Uterus (tissue), 3 donors: ENCODE measurements at regions not wholly inside any gene's neighbourhood (a gene's known extent, or its start where the extent isn't known, plus 50 kb on each side); places are given as distances from the start of the nearest gene placed in this dataset.

Experiments used
- DNase-seq, 2 donors: peaks; one replicate each; pipeline ENCODE4 v3.0.0-alpha.2; 2019 to 2020
- H3K27ac ChIP-seq, 2 donors: fragments of 200-600 bp; sonication (generic); 1 replicate in 1 of 2; 2 replicates in 1 of 2; pipeline ENCODE4 v1.5.1; 2016 to 2018
- H3K27me3 ChIP-seq, 2 donors: fragments of 200-600 bp; sonication (generic); one replicate each; pipeline ENCODE4 v1.5.1; 2018 to 2019; ENCODE audit warnings: control low read depth in 1 of 2
- H3K36me3 ChIP-seq, 2 donors: fragments of 200-600 bp; sonication (generic); one replicate each; pipeline ENCODE4 v1.5.1; 2019; ENCODE audit warnings: control low read depth in 1 of 2
- H3K4me1 ChIP-seq, 2 donors: fragments of 200-600 bp; sonication (generic); one replicate each; pipeline ENCODE4 v1.5.1; 2018 to 2019; ENCODE audit warnings: control low read depth in 1 of 2
- H3K4me3 ChIP-seq, 2 donors: fragments of 200-600 bp; sonication (generic); 1 replicate in 1 of 2; 2 replicates in 1 of 2; pipeline ENCODE4 v1.5.1; 2018 to 2019; ENCODE audit warnings: mild to moderate bottlenecking in 1 of 2
- H3K9me3 ChIP-seq, 2 donors: fragments of 200-600 bp; sonication (generic); one replicate each; pipeline ENCODE4 v1.5.1; 2019; ENCODE audit warnings: control low read depth in 1 of 2
- POLR2A ChIP-seq, 2 donors: fragments of 450-650 bp; IDR thresholded peaks; one replicate each; pipeline ENCODE4 v1.6.1; 2016; ENCODE audit warnings: antibody characterized with exemption in 2 of 2, mild to moderate bottlenecking in 1 of 2, moderate library complexity in 1 of 2
- intact Hi-C: fragments of 100-400 bp; cut with DNase I; formaldehyde crosslinking; loops from one replicate; pipeline ENCODE4 v1.15.1; 2023; ENCODE audit warnings: low total_unique reads
- TF ChIP-seq, protein P1 (sequence below), 4 experiments: fragments of 200-600 bp in 2 of 4; fragments of 450-650 bp in 2 of 4; sonication (generic) in 2 of 4; IDR thresholded peaks; one replicate each; pipeline ENCODE4 v1.5.1; 2016 to 2019; ENCODE audit warnings: antibody characterized with exemption in 4 of 4, mild to moderate bottlenecking in 2 of 4, moderate library complexity in 1 of 4
- donor health status: DM: yes; HTN: yes; CAD: no.

DNA sequence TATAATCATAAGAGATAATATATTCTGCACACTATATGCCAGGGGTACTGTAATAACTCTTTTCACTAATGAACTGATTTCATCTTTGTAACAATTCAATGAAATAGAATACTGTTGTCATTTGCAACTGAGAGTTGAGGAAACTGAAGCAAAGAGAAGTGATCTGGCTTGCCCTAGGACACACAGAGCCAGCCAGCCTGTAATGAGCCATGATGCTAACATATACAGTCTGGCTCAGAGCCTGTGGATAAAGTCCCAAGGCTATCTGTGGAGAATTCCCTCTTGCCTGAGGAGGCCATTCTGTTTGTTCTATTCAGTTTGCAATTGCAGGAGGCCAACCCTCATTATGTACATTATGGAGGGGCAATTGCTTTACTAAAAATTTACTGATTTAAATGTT, 241.3 kb downstream of the CXCL12 start:
- Histone ChIP-seq H3K27ac (no peak overlapping the region), H3K4me3 (no peak overlapping the region), H3K36me3 (no peaks in the 10 kb centered on the region), H3K9me3 (no peaks in the 10 kb centered on the region), H3K4me1 (no peaks in the 10 kb centered on the region), H3K27me3 (no peaks in the 10 kb centered on the region)
- TF ChIP-seq, protein P1, sequence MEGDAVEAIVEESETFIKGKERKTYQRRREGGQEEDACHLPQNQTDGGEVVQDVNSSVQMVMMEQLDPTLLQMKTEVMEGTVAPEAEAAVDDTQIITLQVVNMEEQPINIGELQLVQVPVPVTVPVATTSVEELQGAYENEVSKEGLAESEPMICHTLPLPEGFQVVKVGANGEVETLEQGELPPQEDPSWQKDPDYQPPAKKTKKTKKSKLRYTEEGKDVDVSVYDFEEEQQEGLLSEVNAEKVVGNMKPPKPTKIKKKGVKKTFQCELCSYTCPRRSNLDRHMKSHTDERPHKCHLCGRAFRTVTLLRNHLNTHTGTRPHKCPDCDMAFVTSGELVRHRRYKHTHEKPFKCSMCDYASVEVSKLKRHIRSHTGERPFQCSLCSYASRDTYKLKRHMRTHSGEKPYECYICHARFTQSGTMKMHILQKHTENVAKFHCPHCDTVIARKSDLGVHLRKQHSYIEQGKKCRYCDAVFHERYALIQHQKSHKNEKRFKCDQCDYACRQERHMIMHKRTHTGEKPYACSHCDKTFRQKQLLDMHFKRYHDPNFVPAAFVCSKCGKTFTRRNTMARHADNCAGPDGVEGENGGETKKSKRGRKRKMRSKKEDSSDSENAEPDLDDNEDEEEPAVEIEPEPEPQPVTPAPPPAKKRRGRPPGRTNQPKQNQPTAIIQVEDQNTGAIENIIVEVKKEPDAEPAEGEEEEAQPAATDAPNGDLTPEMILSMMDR (IDR thresholded peaks at IDR 0.05) = no peak
- no peak for TF ChIP-seq POLR2A (IDR thresholded peaks at IDR 0.05)
- DNase-seq = no peak
- intact Hi-C loops = no loop called here

DNA sequence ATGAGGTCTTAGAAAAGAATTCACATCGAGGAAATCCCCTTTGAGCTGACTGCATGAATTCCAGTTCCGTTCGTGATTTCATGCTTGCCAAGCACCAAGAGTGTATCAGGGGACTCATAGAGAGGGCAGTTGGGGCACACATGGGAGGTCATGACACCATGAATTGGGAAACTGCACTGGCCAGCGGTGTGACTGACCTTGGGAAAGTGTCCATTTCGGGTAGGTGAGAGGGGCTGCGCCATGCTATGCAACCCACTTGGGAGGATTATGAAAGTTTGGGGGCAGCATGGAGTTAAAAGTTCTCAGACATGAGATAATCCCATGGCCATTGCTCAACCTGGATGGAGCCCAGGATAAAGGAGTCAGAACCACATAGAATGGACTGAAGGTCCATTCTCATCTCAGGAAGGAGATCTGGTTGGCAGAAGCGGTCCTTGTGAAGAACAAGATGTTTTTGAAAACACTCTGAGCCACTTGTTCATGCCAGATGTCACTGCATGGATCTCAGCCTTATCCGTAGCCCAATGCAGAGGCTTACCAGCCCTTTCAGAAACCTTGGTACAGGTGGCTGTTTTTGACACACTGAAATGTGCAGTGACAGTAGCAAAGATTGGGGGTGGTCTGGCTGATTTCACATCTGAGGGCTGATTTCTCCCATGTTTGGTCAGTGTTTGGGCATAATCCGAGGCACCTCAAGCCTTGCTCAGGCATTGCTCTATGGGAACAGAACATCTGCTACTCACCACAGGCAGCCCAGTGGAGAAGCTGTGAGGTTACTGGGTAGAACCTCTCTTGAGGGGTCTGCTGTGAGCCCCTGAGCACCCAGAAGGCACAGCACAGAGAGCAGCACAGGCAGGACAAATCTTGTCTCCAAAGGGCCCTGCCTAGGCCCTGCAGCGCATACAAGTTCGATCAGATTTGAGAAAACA, 252.3 kb downstream of the CXCL12 start:
- peak; percentile 22 to 41 for DNase-seq

DNA sequence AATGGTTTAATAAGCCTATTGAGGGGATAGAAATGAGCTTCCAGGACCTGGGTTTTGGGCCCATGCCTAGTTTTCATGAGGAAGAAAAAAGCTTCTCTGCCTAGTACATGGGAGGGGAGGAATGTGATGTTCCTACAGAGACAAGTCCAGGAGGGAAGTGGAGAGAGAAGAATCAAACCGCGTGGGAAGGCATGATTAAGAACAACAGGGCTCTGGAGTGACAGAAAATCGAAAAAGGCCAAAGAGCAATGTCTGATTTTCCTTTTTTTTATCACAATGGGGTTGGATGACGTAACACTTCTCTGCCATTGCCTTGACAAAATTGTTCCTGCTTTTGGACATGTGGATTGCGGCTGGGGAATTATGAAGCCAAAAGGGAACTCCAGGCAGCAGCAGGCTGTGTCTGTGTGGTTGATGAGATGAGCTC, 258.6 kb downstream of the CXCL12 start:
- intact Hi-C loops = no loop called here
- H3K36me3 ChIP-seq = no peaks in the 10 kb centered on the region
- no peak for DNase-seq
- H3K4me3 ChIP-seq = no peak overlapping the region
- H3K9me3 ChIP-seq = no peaks in the 10 kb centered on the region
- H3K27me3 ChIP-seq = no peaks in the 10 kb centered on the region
- H3K27ac ChIP-seq = no peak overlapping the region
- TF ChIP-seq POLR2A (IDR thresholded peaks at IDR 0.05) = no peak
- TF ChIP-seq, protein P1 (IDR thresholded peaks at IDR 0.05) = no peak
- H3K4me1 ChIP-seq = no peaks in the 10 kb centered on the region

More for the DNA sequence above, 252.3 kb downstream of the CXCL12 start:
- Histone ChIP-seq H3K4me3 (no peak overlapping the region), H3K27ac (no peak overlapping the region), H3K9me3 (no peaks in the 10 kb centered on the region), H3K27me3 (no peaks in the 10 kb centered on the region), H3K36me3 (no peaks in the 10 kb centered on the region), H3K4me1 (no peaks in the 10 kb centered on the region)
- intact Hi-C loops = no loop called here
- TF ChIP-seq, protein P1 (IDR thresholded peaks at IDR 0.05) = no peak
- no peak for TF ChIP-seq POLR2A (IDR thresholded peaks at IDR 0.05)

DNA sequence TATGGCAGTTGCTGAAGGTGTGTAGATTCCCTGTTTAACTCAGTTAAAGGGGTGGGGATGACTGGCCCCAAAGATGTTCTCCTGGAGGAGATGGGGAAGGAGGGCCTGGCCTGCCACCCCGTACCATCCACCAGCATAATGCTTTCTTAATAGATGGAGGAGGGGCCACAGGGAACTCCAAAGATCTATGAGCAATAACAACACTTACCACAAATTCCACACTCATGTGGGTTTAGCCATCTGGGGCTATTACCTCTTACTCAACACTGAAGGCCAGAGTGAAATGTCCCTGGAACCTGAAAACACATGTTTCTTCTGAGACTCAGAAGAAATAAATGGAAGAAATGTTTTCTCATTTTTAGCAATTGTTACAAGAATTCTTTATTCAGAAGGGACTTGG, 259.0 kb downstream of the CXCL12 start:
- no peak for TF ChIP-seq POLR2A (IDR thresholded peaks at IDR 0.05)
- TF ChIP-seq, protein P1 (IDR thresholded peaks at IDR 0.05) = no peak
- no peaks in the 10 kb centered on the region for H3K4me1 ChIP-seq
- H3K4me3 ChIP-seq = no peak overlapping the region
- no peaks in the 10 kb centered on the region for H3K36me3 ChIP-seq
- no peak for DNase-seq
- no peak overlapping the region for H3K27ac ChIP-seq
- H3K27me3 ChIP-seq = no peaks in the 10 kb centered on the region
- intact Hi-C loops = no loop called here
- no peaks in the 10 kb centered on the region for H3K9me3 ChIP-seq

DNA sequence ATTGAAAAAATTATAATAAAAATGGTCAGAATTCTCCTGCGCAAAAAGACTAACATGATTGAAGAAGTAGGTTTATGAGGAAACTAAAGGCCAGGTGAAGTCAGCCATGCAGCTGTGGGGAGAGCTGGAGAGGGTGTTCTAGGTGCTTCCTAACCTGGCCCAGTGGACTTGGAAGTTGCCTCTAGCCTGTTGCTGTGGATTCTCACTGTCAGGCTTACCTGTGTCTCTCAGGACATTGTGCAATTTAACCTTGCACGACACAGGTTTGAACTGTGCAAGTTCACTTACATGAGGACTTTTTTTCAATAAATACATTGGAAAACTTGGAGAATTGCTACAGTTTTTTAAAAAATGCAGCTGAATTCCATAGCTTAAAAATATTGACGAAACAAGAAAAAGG, 266.4 kb downstream of the CXCL12 start:
- Histone ChIP-seq H3K27me3 (no peaks in the 10 kb centered on the region), H3K4me1 (no peaks in the 10 kb centered on the region), H3K9me3 (no peaks in the 10 kb centered on the region), H3K36me3 (no peaks in the 10 kb centered on the region), H3K4me3 (no peak overlapping the region), H3K27ac (no peak overlapping the region)
- DNase-seq = no peak
- intact Hi-C loops = no loop called here
- TF ChIP-seq, protein P1 (IDR thresholded peaks at IDR 0.05) = no peak
- no peak for TF ChIP-seq POLR2A (IDR thresholded peaks at IDR 0.05)
